ENCODE measurements at regions not wholly inside any gene's neighbourhood (a gene's known extent, or its start where the extent isn't known, plus 50 kb on each side); places are given as distances from the start of the nearest gene placed in this dataset.

- DNase-seq, result no peak
Observed at GRCh38 chr13:75919660-75920199, 283.6 kb downstream of the LMO7 start.

GRCh38 chr13:75915066-75915465, 278.9 kb downstream of the LMO7 start:
- no peak for DNase-seq

DNA sequence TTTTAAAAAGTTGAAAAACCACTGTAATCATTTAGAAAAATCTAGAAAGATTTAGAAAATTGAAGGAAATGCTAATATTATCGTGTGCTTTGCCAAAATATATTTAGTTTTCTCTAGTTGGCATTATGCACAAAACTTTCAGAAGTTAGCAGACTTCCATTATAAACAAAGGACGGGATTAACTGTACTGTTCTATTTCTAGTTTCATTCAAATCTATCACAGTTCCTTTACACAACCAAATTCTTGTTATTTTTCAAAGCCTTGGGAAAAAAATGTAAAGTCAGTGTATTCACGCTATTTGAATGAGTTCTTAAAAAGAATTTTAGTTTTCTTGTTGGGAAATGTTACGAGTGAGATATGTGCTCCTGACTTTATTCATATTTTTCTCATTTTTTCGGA, 277.8 kb downstream of the LMO7 start:
- DNase-seq, result no peak

DNA sequence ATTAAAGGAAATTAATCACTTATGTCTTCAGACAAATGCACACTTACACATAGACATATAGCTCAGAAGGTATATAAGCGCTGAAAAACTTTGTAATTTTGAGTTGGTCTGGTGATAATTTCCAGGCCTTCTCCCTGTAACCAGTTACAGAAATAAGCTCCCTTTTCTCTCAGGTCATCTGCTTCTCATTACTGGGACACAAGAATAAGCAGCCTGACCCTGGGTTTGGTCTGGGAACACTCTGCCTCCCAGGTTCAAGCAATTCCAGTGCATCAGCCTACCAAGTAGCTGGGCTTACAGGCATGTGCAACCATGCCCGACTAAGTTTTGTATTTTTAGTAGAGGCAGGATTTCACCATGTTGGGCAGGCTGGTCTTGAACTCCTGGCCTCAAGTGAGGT, 274.5 kb downstream of the LMO7 start:
- no peak for DNase-seq
